GM20431 (cell line): ENCODE measurements at regions not wholly inside any gene's neighbourhood (a gene's known extent, or its start where the extent isn't known, plus 50 kb on each side); places are given as distances from the start of the nearest gene placed in this dataset.
"Not testable (repeated sequence)": the region's sequence is repeated elsewhere in the genome, so short reads cannot be mapped to it uniquely, and the experiment has no call there.

Source experiments
- in situ Hi-C: fragments of 300-500 bp; cut with MseI, MboI; formaldehyde crosslinking; loops from one replicate; pipeline ENCODE4 v1.15.0; 2020; ENCODE audit warnings: low sequenced_read_pairs; ENCODE audit not compliant: unreplicated experiment

DNA sequence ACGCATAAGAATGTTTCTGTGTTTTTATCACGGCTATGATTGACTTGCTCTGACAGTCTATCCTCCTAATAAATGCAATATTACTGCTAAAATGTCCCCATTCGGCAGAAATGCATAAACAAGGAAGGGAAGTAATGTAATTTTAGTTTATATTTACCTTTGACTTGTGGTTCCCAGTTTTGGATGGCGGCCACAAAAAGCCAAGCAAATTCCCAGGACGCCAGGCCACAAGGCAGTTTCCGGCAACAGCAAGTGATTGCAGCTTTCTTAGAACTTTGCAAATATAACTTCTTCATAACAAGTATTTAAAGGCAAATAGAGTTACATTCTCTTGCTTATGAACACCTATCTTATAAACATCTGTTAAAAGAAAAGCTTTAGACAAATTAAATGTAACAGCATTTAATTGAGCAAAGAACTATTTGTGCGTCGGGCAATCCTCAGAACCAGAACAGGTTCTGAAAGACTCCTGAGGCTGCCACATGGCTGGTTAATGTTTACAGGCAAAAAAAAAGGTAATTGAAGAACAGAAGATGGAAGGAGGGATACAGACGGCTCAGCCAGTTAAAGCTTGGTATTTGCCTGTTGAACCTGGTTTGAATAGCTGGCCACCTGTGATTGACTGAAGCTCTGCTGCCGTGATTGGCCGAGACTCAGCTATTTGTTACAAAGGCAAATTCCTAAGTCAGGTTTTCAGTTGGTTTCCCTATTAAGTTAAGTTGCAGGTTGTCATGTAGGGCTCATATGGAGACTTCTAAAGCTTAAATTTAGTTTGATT, 80.8 kb downstream of the C21orf91 start:
- in situ Hi-C loops: no loop called here

DNA sequence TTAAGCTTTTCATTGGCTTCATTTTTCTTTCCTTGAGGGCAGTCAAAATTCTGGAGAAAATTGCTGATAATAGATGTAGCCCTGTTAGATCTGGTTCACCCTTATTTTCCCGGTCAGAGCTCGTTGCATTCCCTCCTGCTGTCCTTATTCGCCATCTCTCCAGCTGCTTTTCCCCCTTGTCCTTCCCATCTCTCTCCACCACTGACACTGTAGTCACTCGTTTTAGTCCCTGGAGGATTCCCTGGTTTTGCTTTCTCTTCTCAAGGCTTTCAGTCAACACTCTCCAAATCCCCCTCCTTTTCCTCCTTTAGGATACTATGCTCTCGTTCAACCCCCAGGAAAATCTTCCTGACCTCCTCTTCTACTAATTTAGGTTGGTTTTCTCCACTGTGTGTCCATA, 83.1 kb downstream of the C21orf91 start:
- in situ Hi-C loops: no loop called here

DNA sequence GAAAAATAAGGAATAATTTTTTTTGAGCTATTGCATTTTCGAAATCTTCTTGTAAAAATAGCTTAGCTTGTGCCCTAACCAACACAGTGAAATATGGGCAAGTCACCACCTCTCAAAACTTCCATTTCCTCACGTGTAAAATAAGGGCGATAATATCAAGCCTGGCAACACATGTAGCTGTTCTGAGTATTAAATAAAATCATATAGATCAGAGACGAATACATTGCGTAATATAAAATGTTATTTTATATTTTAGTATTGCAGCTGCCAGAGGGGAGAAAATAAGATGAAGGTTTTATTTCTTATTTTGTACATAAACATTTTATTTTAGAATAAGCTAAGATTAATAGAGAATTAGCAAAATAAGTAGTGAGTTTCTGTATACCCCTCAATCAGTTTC, 85.9 kb downstream of the C21orf91 start:
- in situ Hi-C loops: no loop called here

DNA sequence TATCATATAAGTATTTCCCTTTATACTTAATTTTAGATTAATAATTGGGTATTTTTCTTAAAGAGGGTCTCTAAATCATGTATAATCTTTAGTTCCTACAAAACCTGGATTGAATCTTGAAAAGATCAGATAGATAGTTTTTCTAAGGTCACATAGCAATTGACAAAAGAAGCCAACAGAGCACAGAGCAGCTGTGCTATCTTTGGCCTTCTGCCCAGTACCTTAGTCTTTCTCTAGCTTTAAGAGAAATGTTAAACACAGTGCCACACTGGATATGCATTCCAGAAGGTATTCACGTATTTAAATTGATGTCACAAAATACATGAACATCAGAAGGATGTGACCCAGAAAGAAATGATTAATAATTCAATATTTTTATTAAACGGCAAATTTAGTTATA, 86.8 kb downstream of the C21orf91 start:
- in situ Hi-C loops: no loop called here

DNA sequence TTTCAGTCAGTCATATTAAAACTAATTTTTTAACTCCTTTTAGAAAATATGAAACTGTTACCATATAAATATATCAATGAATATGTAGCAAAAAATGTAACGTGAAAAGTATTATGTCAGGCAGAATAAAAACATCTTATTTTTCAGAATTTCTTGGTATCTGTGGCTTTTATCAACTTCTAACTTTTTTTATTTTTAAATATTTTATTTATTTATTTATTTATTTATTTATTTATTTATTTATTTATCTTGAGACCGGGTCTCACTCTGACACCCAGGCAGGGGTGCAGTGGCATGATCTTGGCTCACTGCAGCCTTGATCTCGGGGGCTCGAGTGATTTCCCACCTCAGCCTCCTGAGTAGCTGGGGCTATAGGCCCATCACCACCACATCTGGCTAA, 87.6 kb downstream of the C21orf91 start:
- in situ Hi-C loops: no loop called here

DNA sequence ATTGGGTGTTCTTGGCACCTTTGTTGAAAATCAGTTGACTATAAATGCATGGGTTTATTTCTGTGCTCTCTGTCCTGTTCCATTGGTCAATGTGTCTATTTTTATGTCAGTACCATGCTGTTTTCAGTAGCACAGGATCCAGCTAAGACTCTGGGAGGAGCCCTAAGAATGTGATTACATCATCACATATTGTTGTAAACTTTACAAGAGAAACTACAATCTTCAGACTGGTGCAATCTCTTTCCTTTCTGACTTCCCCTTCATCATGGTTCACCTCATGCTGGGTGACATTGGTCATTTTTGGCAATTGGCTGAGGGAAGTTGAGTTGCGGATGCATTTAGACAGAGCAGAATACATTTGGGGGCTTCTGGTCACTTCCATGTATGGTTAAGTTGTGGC, 88.4 kb downstream of the C21orf91 start:
- in situ Hi-C loops: no loop called here

DNA sequence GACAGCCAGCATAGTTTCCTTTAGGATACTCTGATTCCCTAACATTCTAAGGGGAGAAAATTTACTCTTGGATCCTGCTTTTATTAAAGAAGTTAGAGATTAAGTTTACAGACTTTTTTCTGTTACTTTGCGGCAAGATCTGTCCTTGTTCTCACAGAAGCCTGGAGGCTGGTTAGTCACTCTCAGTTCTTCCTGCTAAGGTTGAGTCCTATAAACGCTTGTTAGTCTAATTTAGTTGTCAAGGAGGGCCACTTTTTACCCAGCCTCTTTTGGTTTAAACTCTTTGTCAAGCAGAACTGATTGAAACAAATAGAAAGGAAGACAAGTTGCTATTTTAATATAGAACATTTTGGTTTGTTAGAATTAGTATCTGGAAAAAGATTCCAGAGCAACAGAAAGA, 89.7 kb downstream of the C21orf91 start:
- in situ Hi-C loops: no loop called here

DNA sequence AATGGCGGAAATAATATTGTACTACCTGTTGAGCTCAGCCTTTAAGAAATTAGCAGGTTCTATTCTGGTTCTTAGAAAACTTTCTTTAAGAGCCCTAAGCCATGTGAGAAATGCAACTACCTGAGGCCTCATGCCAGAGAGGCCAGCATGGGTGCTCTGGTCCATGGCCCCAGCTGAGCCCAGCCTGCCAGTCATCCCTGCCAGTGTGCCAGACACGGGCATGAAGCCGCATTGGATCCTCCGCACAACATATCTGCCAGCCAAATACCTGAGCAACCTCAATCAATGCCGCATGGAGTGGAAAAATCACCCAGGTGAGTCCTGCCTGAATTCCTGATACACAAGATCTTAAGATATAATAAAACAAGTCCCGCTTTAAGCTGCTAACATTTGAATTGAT, 91.8 kb downstream of the C21orf91 start:
- in situ Hi-C loops: no loop called here

DNA sequence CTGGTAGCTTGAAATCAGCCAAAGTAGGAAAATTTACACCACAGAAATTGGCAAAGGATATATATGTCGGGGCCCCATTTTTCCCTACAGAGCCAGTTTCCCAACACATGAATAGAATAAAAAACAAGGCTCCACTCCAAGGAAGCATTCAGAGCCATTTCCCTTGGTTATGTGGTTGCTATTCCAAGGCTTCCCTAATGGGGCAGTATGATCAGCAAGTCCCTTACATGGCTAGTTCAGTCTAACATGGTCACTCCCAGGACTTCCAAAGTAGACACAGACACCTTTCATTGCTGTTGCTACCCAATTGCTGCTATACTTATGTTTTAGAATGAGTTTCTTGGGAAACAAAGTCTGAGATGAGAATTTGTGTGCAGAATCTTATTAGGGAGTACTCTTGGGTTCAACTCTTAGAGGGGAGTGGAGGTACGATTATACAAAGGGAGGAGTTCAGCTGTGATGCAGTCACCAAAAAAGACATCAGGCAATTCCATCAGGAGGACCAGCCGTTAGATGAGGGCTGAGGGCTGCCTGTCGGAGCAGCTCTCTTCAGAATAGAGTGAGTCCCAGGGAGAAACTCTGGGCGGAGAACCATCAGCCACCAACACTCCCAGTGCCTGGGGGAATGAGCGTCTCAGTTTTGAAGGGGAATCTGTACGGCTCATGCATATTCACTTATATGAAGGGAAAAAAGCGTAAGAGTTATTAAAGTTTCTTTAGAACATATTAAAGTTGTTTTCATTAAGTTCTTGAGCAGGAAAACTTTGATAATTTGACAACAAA, 92.9 kb downstream of the C21orf91 start:
- in situ Hi-C loops: no loop called here

DNA sequence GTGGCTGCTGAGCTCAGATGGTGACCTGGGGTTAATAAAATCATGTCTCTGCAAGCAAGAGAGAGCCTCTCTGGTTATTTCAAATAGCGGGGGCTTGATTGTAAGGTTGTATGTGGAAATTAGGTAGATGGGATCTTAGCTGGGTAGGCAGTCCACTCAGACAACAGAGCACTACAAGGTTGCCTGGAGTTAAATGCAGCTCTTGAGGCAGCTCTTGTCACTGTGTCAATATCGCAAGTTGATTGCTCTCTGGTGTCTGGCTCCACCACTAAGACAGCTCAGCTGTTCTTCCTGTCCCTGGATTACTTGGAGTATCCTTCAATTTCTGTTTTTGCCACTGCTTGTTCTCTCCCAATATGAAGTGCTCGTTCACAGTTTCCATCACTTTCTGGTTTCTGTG, 93.8 kb downstream of the C21orf91 start:
- in situ Hi-C loops: no loop called here

DNA sequence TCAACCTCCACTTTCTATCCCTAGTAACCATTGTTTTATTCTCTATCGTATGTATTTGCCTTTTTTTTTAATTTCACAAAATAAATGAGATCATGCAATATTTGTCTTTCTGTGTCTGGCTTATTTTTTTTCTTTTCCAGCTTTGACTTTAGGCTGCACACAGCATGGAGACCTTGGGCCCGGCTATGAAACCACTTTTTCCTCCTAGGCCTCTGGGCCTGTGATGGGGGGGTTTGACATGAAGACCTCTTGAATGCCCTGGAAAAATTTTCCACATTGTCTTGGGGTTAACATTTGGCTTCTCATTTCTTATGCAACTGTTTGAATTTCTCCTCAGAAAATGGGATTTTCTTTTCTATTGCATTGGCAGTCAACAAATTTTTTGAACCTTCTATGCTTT, 100.2 kb upstream of the BTG3 start:
- in situ Hi-C loops: no loop called here

DNA sequence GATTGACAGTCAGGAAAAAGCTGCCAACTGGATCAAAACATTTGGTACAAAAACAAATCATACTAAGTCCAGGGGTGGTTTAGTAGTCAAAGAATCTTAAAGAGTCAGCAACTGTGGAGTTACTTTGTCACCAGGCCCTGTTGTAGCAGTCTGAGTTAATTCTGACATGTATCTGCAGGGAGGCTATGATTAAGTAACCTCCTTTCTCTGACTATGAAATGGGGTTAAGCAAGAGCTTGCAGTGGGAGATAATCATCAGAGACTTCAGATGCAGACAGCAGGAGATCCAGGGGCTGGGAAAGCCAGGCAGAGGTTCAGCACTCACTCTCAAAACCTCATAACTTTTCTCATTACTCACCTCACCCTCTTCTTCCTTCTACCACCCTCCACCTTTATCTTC, 99.2 kb upstream of the BTG3 start:
- in situ Hi-C loops: no loop called here

DNA sequence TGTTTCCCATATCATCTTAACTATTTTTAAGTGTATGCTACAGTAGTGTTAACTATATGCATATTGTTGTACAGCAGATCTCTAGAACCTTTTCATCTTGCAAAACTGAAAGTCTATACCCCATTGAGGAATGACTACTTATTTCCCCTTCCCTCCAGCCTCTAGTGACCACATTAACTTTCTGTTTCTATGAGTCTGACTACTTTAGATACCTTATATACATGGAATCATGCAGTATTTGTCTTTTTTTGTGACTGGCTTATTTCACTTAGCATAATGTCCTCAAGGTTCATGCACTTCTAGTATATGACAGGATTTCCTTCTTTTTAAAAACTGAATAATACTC, 96.5 kb upstream of the BTG3 start:
- in situ Hi-C loops: no loop called here

DNA sequence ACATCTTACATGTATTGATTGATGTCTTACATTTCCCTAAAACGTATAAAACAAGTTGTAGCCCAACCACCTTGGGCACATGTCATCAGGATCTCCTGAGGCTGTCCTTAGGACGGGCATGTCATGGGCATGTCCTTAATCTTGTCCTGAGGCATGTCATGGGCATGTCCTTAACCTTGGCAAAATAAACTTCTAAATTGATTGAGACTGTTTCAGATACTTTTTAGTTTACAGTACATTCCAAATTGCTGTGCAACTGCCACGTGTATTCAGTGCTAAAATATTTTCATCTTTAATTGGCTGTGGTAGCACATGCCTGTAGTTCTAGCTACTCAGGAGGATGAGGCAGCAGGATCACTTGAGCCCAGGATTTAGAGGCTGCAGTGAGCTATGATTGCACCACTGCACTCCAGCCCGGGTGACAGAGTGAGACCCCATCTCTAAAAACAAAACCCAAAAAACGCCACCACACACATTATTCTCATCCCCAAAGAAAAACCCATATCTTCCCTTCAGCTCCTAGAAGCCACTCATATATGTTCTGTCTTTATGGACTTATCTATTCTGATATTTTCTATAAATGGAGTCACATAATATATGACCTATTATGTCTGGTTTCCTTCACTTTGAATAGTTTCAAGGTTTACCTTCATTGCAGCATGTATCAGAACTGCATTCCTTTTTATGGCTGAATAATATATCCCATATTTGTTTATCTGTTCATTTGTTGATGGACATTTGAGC, 96.0 kb upstream of the BTG3 start:
- in situ Hi-C loops: no loop called here

DNA sequence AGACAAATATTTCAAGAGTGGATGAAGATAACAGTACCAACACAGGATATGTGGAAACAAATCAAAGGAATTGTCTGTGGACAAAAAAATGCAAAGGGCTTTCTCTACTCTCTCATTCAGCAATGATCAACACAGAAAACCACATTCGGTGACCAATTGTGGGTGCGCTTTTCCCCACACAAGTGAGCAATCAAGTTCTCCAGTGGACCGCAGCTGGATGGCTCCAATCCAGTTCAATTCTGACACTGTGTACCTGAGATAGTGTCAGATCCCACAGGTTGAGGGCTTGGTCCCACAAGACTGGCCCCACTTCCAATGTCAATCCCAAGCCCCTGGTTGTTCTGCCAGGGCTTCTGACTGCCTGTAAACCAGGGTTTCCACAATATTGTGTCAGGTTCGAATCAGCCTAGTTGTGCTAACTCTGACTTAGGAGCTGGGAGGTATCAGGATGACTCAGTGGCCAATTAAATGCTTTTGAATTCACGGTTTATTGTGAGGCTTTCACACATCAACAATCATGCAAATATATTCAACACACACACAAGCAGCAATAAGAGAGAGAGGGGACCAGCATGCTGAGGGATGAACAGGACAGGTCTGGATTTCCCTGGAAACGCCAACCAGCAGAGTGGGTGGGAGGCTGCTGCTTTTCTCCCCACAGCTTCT, 87.0 kb upstream of the BTG3 start:
- in situ Hi-C loops: no loop called here

DNA sequence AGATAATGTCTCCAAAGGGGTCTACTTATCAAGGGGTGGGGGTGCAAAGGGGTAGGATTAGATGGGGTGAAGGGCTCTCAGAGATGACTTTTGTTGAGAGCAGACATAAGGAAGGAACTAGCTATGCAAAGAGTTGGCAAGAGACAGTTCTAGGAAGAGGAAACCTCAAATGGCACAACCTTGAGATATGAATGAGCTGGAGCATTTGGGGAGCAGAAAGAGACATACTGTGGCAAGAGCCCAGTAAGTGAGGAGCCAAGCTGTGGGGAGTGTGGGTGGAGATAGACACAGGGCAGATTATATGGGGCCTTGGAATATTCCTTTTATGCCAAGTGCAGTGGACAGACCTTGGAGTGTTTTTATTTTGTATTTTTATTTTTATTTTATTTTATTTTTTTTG, 84.8 kb upstream of the BTG3 start:
- in situ Hi-C loops: no loop called here

DNA sequence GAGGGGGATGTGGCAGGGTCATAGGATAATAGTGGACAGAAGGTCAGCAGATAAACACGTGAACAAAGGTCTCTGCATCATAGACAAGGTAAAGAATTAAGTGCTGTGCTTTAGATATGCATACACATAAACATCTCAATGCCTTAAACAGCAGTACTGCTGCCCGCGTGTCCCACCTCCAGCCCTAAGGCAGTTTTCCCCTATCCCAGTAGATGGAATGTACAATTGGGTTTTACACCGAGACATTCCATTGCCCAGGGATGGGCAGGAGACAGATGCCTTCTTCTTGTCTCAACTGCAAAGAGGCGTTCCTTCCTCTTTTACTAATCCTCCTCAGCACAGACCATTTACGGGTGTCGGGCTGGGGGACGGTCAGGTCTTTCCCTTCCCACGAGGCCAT, 81.7 kb upstream of the BTG3 start:
- in situ Hi-C loops: not testable (repeated sequence)

DNA sequence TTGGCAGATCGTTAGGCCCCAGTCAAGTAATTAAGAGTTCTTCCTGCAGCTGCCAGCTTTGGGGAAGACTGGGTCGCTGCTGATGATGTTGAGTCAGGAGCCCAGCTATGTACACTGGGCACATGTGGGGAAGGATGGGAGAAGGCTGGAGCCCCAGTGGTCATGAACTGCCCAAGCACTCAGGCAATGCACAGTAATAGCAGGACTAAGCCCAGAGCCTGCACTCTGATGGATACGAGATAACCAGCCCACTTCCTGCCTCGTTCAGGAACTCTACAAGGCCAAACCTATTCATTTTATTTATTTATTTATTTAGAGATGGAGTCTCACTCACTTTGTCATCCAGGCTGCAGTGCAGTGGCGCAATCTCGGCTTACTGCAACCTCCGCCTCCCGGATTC, 81.1 kb upstream of the BTG3 start:
- in situ Hi-C loops: no loop called here

DNA sequence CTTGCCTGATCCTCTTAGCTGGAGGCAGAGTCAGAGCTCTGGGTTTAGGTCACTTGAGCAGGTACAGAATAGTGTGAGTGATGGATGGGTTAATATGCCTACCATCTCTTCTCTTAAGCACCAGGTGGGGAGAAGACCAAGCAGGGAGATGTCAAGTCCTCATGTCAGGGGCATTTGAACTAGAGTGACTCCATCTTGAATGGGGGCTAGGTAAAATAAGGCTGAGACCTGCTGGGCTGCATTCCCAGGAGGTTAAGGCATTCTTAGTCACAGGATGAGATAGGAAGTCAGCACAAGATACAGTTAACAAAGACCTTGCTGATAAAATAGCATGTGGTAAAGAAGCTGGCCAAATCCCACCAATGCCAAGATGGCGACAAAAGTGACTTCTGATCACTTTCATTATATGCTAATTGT, 77.4 kb upstream of the BTG3 start:
- in situ Hi-C loops: no loop called here
